ENCODE measurements at regions not wholly inside any gene's neighbourhood (a gene's known extent, or its start where the extent isn't known, plus 50 kb on each side); places are given as distances from the start of the nearest gene placed in this dataset.

DNA sequence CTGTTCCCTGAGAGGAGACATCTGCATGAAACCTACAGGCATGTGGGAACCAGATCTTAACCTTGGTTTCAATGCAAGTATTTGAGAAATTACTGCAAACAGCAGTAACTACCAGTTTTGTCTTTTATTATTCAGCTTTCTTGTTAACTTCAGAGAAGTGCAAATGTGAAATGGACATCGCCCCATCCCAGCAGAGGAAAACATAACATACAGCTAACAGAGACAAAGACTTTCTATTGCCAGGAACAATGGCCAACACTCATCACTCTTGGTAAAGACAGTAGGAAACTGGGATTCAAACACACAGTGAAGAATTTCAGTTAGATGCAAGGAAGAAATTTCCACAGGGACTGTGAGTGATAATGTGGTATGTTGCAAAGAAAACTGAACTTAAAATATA is 115.1 kb downstream of the SLC30A10 start:
- Histone ChIP-seq H2BK15ac (ENCODE audit: low read depth, low read length) (no peak overlapping the region), H3K4ac (ENCODE audit: low read depth, low read length) (no peak overlapping the region), H3K56ac (ENCODE audit: insufficient read length, low read depth, low read length) (no peak overlapping the region), H3K18ac (ENCODE audit: insufficient read length, low read depth, low read length) (no peak overlapping the region), H2AK5ac (ENCODE audit: insufficient read length, low read length) (no peak overlapping the region), H4K5ac (ENCODE audit: insufficient read length, low read depth, low read length) (no peak overlapping the region), H3K14ac (ENCODE audit: insufficient read depth, low read length) (no peak overlapping the region), H3K23ac (ENCODE audit: insufficient read length, low read depth, low read length) (no peak overlapping the region), H3T11ph (ENCODE audit: low read length) (no peak overlapping the region), H3K4me2 (ENCODE audit: insufficient read depth, insufficient read length, low read length) (no peak overlapping the region), H3K4me1 (ENCODE audit: insufficient read depth, low read length) (peaks cover 7% of the 10 kb centered on the region; the same call in 1 of the 2 replicates), H2BK120ac (ENCODE audit: low read depth, low read length, poor library complexity, severe bottlenecking) (no peak overlapping the region), H2BK5ac (ENCODE audit: insufficient read length, low read length) (no peak overlapping the region), H4K91ac (ENCODE audit: insufficient read length, low read depth, low read length) (no peak overlapping the region), H2BK20ac (ENCODE audit: low read depth, low read length, poor library complexity, severe bottlenecking) (no peak overlapping the region), H3K27me3 (ENCODE audit: insufficient read depth, low read length) (no peaks in the 10 kb centered on the region), H3K27ac (ENCODE audit: insufficient read length, low read depth, low read length) (no peak overlapping the region), H4K20me1 (ENCODE audit: control insufficient read depth, insufficient read depth, insufficient read length) (no peaks in the 10 kb centered on the region), H4K8ac (replicated peaks; ENCODE audit: insufficient read length, low read depth, low read length) (no peak overlapping the region), H3K23me2 (ENCODE audit: insufficient read length, low read depth, low read length, poor library complexity, severe bottlenecking) (no peaks in the 10 kb centered on the region), H2AFZ (ENCODE audit: low read length) (no peak overlapping the region), H3K79me1 (ENCODE audit: insufficient read depth, low read depth, low read length, poor library complexity, severe bottlenecking) (no peaks in the 10 kb centered on the region), H3K9ac (ENCODE audit: extremely low read depth, insufficient read length, low read length) (no peak overlapping the region), H2BK12ac (ENCODE audit: insufficient read length, low read depth, low read length) (no peak overlapping the region), H3K79me2 (ENCODE audit: insufficient read depth, low read length) (no peaks in the 10 kb centered on the region), H3K9me3 (ENCODE audit: control insufficient read depth, low read depth, low read length) (no peaks in the 10 kb centered on the region)
- Mint-ChIP-seq H3K36me3 (ENCODE audit: insufficient read depth in 1 of 3, low read depth in 3 of 3) (no peaks in the 10 kb centered on the region), H3K27ac (no peak overlapping the region), H3K9me3 (no peaks in the 10 kb centered on the region; a peak in 1 of 5 replicates), H3K4me1 (0 out of 4 replicates have a peak, but pooled peaks cover 0 to 6% of the 10 kb centered on the region in 2 experiments), H3K4me3 (no peak overlapping the region), H3K27me3 (ENCODE audit: low read depth) (no peaks in the 10 kb centered on the region)
- no peak for DNase-seq
- WGBS (ENCODE audit: extremely low coverage, insufficient read length, low lambda C conversion rate), result no CpG with 5 or more reads among the region's 1 CpG
- TF ChIP-seq, protein P1, sequence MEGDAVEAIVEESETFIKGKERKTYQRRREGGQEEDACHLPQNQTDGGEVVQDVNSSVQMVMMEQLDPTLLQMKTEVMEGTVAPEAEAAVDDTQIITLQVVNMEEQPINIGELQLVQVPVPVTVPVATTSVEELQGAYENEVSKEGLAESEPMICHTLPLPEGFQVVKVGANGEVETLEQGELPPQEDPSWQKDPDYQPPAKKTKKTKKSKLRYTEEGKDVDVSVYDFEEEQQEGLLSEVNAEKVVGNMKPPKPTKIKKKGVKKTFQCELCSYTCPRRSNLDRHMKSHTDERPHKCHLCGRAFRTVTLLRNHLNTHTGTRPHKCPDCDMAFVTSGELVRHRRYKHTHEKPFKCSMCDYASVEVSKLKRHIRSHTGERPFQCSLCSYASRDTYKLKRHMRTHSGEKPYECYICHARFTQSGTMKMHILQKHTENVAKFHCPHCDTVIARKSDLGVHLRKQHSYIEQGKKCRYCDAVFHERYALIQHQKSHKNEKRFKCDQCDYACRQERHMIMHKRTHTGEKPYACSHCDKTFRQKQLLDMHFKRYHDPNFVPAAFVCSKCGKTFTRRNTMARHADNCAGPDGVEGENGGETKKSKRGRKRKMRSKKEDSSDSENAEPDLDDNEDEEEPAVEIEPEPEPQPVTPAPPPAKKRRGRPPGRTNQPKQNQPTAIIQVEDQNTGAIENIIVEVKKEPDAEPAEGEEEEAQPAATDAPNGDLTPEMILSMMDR (conservative IDR thresholded peaks at IDR 0.05), result no peak

Measured in H9 (cell line).